Ovary (tissue), 7 donors: ENCODE measurements at regions not wholly inside any gene's neighbourhood (a gene's known extent, or its start where the extent isn't known, plus 50 kb on each side); places are given as distances from the start of the nearest gene placed in this dataset.

Experiments
- DNase-seq, 5 donors: peaks; one replicate each; pipeline ENCODE4 v3.0.0-alpha.2; 2019 to 2020
- H3K27ac ChIP-seq, 2 donors: fragments of 200-600 bp; one replicate each; pipeline versions ENCODE4 v1.5.1 to v1.8.0; 2019 to 2022
- H3K27me3 ChIP-seq: fragments of 200-600 bp; one replicate; pipeline ENCODE4 v1.8.0; 2022
- H3K36me3 ChIP-seq: fragments of 200-600 bp; sonication (generic); one replicate; pipeline ENCODE4 v1.5.1; 2019
- H3K4me1 ChIP-seq: one replicate; pipeline ENCODE4 v1.8.1; 2013; ENCODE audit warnings: mild to moderate bottlenecking, moderate library complexity; ENCODE audit not compliant: insufficient read depth
- H3K4me3 ChIP-seq: fragments of 200-600 bp; sonication (generic); one replicate; pipeline ENCODE4 v1.5.1; 2017
- H3K9me3 ChIP-seq, 2 donors: fragments of 200-600 bp in 1 of 2; sonication (generic) in 1 of 2; one replicate each; pipeline versions ENCODE4 v1.5.1 to v1.8.1; 2013 to 2019; ENCODE audit warnings: mild to moderate bottlenecking in 1 of 2, moderate library complexity in 1 of 2
- CTCF ChIP-seq, 3 donors: fragments of 450-650 bp in 2 of 3; fragments of 200-600 bp in 1 of 3; IDR thresholded peaks; one replicate each; pipeline versions ENCODE4 v1.5.1 to v1.8.0; 2016 to 2022; ENCODE audit warnings: antibody characterized with exemption in 3 of 3, mild to moderate bottlenecking in 1 of 3
- EP300 ChIP-seq: sonication (generic); formaldehyde crosslinking; IDR thresholded peaks from one replicate; pipeline ENCODE4 v1.6.1; 2017; ENCODE audit warnings: antibody characterized with exemption
- POLR2A ChIP-seq: fragments of 450-650 bp; IDR thresholded peaks from one replicate; pipeline ENCODE4 v1.6.1; 2017; ENCODE audit warnings: antibody characterized with exemption, mild to moderate bottlenecking, moderate library complexity
- WGBS, 3 donors: extraction: QIAGEN DNeasy Blood & Tissue Kit in 1 of 3; methylation state at CpG; one replicate each; pipeline versions ENCODE4 v1.1.5 to v1.1.7; 2013 to 2017; 5-methylcytosine and 5-hydroxymethylcytosine counted together
- intact Hi-C, 4 donors: fragments of 100-400 bp; cut with DNase I; formaldehyde crosslinking; loops; one replicate each; pipeline versions ENCODE4 v1.11.0 to v1.15.1; 2022 to 2023
- donor health status: DM: no; HTN: no; CAD: no; lungs with moderate emphysema.
- donor health status: DM: no; HTN: no; CAD: no.
- donor health status: Bipolar disorder and iron deficiency.
- donor health status: DM: no; HTN: no; CAD: no.
- donor health status: DM: yes; HTN: yes; CAD: no.

- no peak overlapping the region for H3K27ac ChIP-seq
- no peak for TF ChIP-seq POLR2A
- TF ChIP-seq CTCF (IDR thresholded peaks at IDR 0.05) = no peak
- TF ChIP-seq EP300 = no peak
- no peak for DNase-seq
- intact Hi-C loops = no loop called here
- no peak overlapping the region for H3K4me3 ChIP-seq
- WGBS, 3 donors = 84 to 88% (median 87%) methylated on average over 3 of the region's 3 CpGs
- no peaks in the 10 kb centered on the region for H3K4me1 ChIP-seq
- H3K9me3 ChIP-seq = no peaks in the 10 kb centered on the region
- H3K27me3 ChIP-seq = no peaks in the 10 kb centered on the region
- H3K36me3 ChIP-seq = no peaks in the 10 kb centered on the region
Measured at GRCh38 chr12:45666396-45666795, 63.1 kb upstream of the ARID2 start.

GRCh38 chr12:45666816-45667215 is 62.7 kb upstream of the ARID2 start:
- 86 to 98% (median 95%) methylated on average over 2 of the region's 2 CpGs for WGBS, 3 donors
- intact Hi-C loops = no loop called here
- no peak for DNase-seq
- no peaks in the 10 kb centered on the region for H3K27me3 ChIP-seq
- TF ChIP-seq EP300 (no peak), CTCF (IDR thresholded peaks at IDR 0.05) (no peak), POLR2A (no peak)
- no peaks in the 10 kb centered on the region for H3K9me3 ChIP-seq
- no peaks in the 10 kb centered on the region for H3K4me1 ChIP-seq
- no peak overlapping the region for H3K27ac ChIP-seq
- H3K36me3 ChIP-seq = no peaks in the 10 kb centered on the region
- H3K4me3 ChIP-seq = no peak overlapping the region

- H3K36me3 ChIP-seq = no peaks in the 10 kb centered on the region
- TF ChIP-seq EP300 = no peak
- no peak for TF ChIP-seq CTCF (IDR thresholded peaks at IDR 0.05)
- no peak for TF ChIP-seq POLR2A
- intact Hi-C loops = no loop called here
- 89 to 95% (median 90%) methylated on average over 2 of the region's 2 CpGs for WGBS, 3 donors
- no peak for DNase-seq
- H3K4me1 ChIP-seq = no peaks in the 10 kb centered on the region
- H3K9me3 ChIP-seq = no peaks in the 10 kb centered on the region
- H3K4me3 ChIP-seq = no peak overlapping the region
- no peaks in the 10 kb centered on the region for H3K27me3 ChIP-seq
- H3K27ac ChIP-seq = no peak overlapping the region
Measured at GRCh38 chr12:45667761-45668160, 61.7 kb upstream of the ARID2 start.

- Histone ChIP-seq H3K36me3 (no peaks in the 10 kb centered on the region), H3K27me3 (no peaks in the 10 kb centered on the region), H3K4me3 (no peak overlapping the region), H3K4me1 (no peaks in the 10 kb centered on the region), H3K9me3 (no peaks in the 10 kb centered on the region), H3K27ac (no peak overlapping the region)
- TF ChIP-seq POLR2A (no peak), EP300 (no peak), CTCF (IDR thresholded peaks at IDR 0.05) (no peak)
- no peak for DNase-seq
- intact Hi-C loops = no loop called here
- WGBS, 3 donors = 34 to 52% (median 43%) methylated on average over 1 of the region's 1 CpG
Measured at GRCh38 chr12:45668641-45669040, 60.9 kb upstream of the ARID2 start.

GRCh38 chr12:45669093-45669492 is 60.4 kb upstream of the ARID2 start:
- H3K4me3 ChIP-seq = no peak overlapping the region

More at GRCh38 chr12:45669093-45669492, 60.4 kb upstream of the ARID2 start:
- 31 to 50% (median 33%) methylated on average over 1 of the region's 1 CpG for WGBS, 3 donors
- intact Hi-C loops = no loop called here
- Histone ChIP-seq H3K27ac (no peak overlapping the region), H3K9me3 (no peaks in the 10 kb centered on the region), H3K4me1 (no peaks in the 10 kb centered on the region), H3K27me3 (no peaks in the 10 kb centered on the region), H3K36me3 (no peaks in the 10 kb centered on the region)
- no peak for DNase-seq
- no peak for TF ChIP-seq POLR2A
- no peak for TF ChIP-seq EP300
- TF ChIP-seq CTCF (IDR thresholded peaks at IDR 0.05) = no peak
